SU-DHL-6 (cell line): ENCODE measurements at regions not wholly inside any gene's neighbourhood (a gene's known extent, or its start where the extent isn't known, plus 50 kb on each side); places are given as distances from the start of the nearest gene placed in this dataset.
"Not testable (repeated sequence)": the region's sequence is repeated elsewhere in the genome, so short reads cannot be mapped to it uniquely, and the experiment has no call there.

Source experiments
- H2AFZ ChIP-seq: fragments of 200-600 bp; sonication (generic); 2 replicates; pipeline ENCODE4 v1.6.1; 2014; ENCODE audit warnings: low read depth, mild to moderate bottlenecking, moderate library complexity, mixed read lengths, antibody characterized with exemption, low read length; ENCODE audit not compliant: severe bottlenecking
- H3F3A ChIP-seq: fragments of 200-600 bp; shearing (Covaris generic); 2 replicates; pipeline ENCODE4 v1.6.0; 2016; ENCODE audit warnings: antibody characterized with exemption, mild to moderate bottlenecking; ENCODE audit not compliant: insufficient read depth
- H3K27ac ChIP-seq: fragments of 200-600 bp; sonication (generic); 2 replicates; pipeline ENCODE4 v1.5.1; 2016; ENCODE audit warnings: low read depth, mild to moderate bottlenecking, low read length, moderate library complexity, mixed read lengths
- H3K27me3 ChIP-seq: fragments of 200-600 bp; sonication (generic), shearing (Covaris generic); 2 replicates; pipeline ENCODE4 v1.6.0; 2014; ENCODE audit warnings: mild to moderate bottlenecking, low read length
- H3K36me3 ChIP-seq: fragments of 200-600 bp; sonication (generic); 2 replicates; pipeline ENCODE4 v1.6.1; 2014; ENCODE audit warnings: mild to moderate bottlenecking, low read length, mixed read lengths
- H3K4me2 ChIP-seq: fragments of 300-600, 200-600 bp; shearing (Covaris generic), sonication (generic); 2 replicates; pipeline ENCODE4 v1.6.0; 2014; ENCODE audit warnings: low read length, low read depth, mild to moderate bottlenecking; ENCODE audit not compliant: poor library complexity, severe bottlenecking
- H3K4me3 ChIP-seq: fragments of 200-600 bp; sonication (generic); 2 replicates; pipeline ENCODE4 v1.5.1; 2014; ENCODE audit warnings: antibody characterized with exemption, low read length, mild to moderate bottlenecking, mixed read lengths; ENCODE audit not compliant: insufficient read depth, poor library complexity, severe bottlenecking
- H3K79me2 ChIP-seq: fragments of 200-600 bp; sonication (generic); 2 replicates; pipeline ENCODE4 v1.6.1; 2014; ENCODE audit warnings: mild to moderate bottlenecking, low read length, moderate library complexity; ENCODE audit not compliant: insufficient read depth
- H3K9ac ChIP-seq: fragments of 200-600 bp; sonication (generic); 2 replicates; pipeline ENCODE4 v1.7.0; 2014; ENCODE audit warnings: mild to moderate bottlenecking, low read length
- H3K9me2 ChIP-seq: fragments of 200-600 bp; sonication (generic); replicated peaks from 2 replicates; pipeline ENCODE4 v1.6.1; 2014; ENCODE audit warnings: low read length; ENCODE audit not compliant: insufficient read depth
- H3K9me3 ChIP-seq: fragments of 200-600 bp; sonication (generic); 2 replicates; pipeline ENCODE4 v1.6.1; 2014; ENCODE audit warnings: low read length, mixed read lengths; ENCODE audit not compliant: insufficient read depth
- H4K20me1 ChIP-seq: fragments of 200-600 bp; sonication (generic); 2 replicates; pipeline ENCODE4 v1.6.1; 2014; ENCODE audit warnings: low read depth, mild to moderate bottlenecking, antibody characterized with exemption, low read length, moderate library complexity, mixed read lengths
- EZH2phosphoT487 ChIP-seq: fragments of 200-600 bp; sonication (generic), shearing (Covaris generic); conservative IDR thresholded peaks from 2 replicates; pipeline ENCODE4 v1.6.1; 2018; ENCODE audit warnings: mild to moderate bottlenecking, antibody characterized with exemption, low read length, moderate library complexity, mixed read lengths
- TF ChIP-seq, protein P1 (sequence below): fragments of 200-600 bp; sonication (generic); IDR thresholded peaks from one replicate; pipeline ENCODE4 v1.5.1; 2017; ENCODE audit warnings: antibody characterized with exemption, mild to moderate bottlenecking, low read length, moderate library complexity; ENCODE audit not compliant: insufficient read depth, poor library complexity, severe bottlenecking

DNA sequence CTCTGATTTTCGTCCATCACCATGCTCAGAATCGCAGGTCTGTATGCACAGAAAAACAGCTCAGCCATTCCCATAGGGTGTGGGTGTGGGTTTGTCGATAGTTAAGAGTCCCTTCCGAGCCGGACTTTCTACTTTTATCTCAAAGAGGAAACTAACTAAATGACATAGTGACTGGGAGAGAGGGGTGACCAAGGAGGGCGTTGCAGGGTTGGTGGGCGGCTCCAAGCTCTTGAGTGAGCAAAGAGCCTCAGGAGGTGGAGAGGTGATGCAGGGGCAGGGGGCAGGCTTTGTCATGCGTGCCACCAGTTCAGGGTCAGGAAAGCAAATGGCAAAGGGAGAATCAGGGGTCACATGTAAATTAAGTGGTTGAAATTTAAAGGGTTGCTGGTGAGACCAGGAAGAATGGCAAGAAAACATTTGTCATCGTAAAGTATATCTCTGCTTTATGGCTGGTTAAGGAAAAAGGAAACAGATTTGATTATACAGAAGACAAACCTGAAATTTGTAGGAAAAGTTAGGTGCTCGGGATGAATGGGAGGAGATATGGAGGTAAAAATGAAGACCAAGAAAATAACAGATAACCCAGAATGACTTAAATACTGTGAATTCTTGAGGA is 249.0 kb downstream of the SETD4 start:
- no peaks in the 10 kb centered on the region for H3K9me3 ChIP-seq
- no peak overlapping the region for H3K27ac ChIP-seq
- H3F3A ChIP-seq, result no peaks in the 10 kb centered on the region
- TF ChIP-seq, protein P1, sequence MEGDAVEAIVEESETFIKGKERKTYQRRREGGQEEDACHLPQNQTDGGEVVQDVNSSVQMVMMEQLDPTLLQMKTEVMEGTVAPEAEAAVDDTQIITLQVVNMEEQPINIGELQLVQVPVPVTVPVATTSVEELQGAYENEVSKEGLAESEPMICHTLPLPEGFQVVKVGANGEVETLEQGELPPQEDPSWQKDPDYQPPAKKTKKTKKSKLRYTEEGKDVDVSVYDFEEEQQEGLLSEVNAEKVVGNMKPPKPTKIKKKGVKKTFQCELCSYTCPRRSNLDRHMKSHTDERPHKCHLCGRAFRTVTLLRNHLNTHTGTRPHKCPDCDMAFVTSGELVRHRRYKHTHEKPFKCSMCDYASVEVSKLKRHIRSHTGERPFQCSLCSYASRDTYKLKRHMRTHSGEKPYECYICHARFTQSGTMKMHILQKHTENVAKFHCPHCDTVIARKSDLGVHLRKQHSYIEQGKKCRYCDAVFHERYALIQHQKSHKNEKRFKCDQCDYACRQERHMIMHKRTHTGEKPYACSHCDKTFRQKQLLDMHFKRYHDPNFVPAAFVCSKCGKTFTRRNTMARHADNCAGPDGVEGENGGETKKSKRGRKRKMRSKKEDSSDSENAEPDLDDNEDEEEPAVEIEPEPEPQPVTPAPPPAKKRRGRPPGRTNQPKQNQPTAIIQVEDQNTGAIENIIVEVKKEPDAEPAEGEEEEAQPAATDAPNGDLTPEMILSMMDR, result no peak
- TF ChIP-seq EZH2phosphoT487, result no peak
- no peaks in the 10 kb centered on the region for H3K36me3 ChIP-seq
- no peaks in the 10 kb centered on the region for H4K20me1 ChIP-seq
- H2AFZ ChIP-seq, result no peak overlapping the region
- H3K4me3 ChIP-seq, result no peak overlapping the region
- H3K27me3 ChIP-seq, result no peaks in the 10 kb centered on the region
- H3K4me2 ChIP-seq, result no peak overlapping the region
- no peaks in the 10 kb centered on the region for H3K9me2 ChIP-seq
- no peaks in the 10 kb centered on the region for H3K79me2 ChIP-seq
- no peak overlapping the region for H3K9ac ChIP-seq

DNA sequence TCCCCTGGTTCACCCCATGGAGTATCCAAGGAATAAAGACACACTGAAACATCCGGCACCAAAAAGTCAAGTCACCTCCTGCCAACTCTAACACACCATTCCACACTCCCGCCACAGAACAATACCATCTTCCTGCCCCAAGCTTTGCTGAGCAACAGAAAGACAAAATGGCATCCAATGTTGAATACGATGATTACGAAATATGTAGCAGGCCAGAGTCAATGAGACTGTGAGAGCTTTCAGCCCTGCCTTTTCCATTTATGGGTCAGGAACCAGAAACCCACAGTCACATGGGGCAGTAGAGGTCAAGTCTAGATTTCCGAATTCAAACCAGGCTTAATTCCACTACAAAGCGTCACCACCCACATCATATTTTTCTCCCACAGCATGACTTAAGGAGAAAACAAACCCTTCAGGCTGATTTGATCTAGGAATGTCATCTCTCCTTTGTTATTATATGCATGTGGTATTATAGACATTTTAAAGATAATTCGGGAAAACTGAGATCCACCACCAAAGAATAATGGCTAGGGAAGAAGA is 249.8 kb downstream of the SETD4 start:
- no peaks in the 10 kb centered on the region for H3K79me2 ChIP-seq
- no peaks in the 10 kb centered on the region for H3K36me3 ChIP-seq
- H3K9me2 ChIP-seq, result no peaks in the 10 kb centered on the region
- no peaks in the 10 kb centered on the region for H3K27me3 ChIP-seq
- H3F3A ChIP-seq, result no peaks in the 10 kb centered on the region
- H3K4me3 ChIP-seq, result no peak overlapping the region
- no peak overlapping the region for H3K4me2 ChIP-seq
- H3K9ac ChIP-seq, result no peak overlapping the region
- H3K9me3 ChIP-seq, result no peaks in the 10 kb centered on the region
- no peak overlapping the region for H2AFZ ChIP-seq
- TF ChIP-seq, protein P1, result no peak
- TF ChIP-seq EZH2phosphoT487, result no peak
- H3K27ac ChIP-seq, result no peak overlapping the region
- no peaks in the 10 kb centered on the region for H4K20me1 ChIP-seq

DNA sequence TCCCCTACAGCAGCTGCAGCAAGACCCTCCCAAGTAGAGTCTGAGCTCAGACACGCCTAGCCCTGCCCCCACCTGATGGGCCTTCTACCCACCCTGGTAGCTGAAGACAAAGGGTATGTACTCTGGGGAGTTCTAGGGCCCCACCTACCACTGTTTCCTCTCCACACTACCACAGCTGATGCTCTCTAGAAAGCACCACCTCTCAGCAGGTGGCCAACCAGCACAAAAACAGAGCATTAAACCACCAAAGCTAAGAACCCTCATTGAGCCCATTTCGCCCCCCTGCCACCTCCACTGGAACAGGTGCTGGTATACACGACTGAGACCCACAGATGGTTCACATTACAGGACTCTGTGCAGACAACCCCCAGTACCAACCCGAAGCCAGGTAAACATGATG is 258.9 kb downstream of the SETD4 start:
- Histone ChIP-seq H3K9ac (no peak overlapping the region), H2AFZ (no peak overlapping the region), H3K4me3 (no peak overlapping the region)

GRCh38 chr21:35800796-35801385 is 259.4 kb downstream of the SETD4 start:
- H3K79me2 ChIP-seq, H2AFZ ChIP-seq, H3F3A ChIP-seq, H3K36me3 ChIP-seq, H4K20me1 ChIP-seq, H3K9ac ChIP-seq, H3K27ac ChIP-seq, H3K4me3 ChIP-seq, H3K4me2 ChIP-seq, H3K9me2 ChIP-seq, H3K27me3 ChIP-seq, H3K9me3 ChIP-seq: not testable (repeated sequence)

More for the DNA sequence above, 258.9 kb downstream of the SETD4 start:
- H3F3A ChIP-seq, result no peaks in the 10 kb centered on the region
- no peaks in the 10 kb centered on the region for H3K9me2 ChIP-seq
- no peaks in the 10 kb centered on the region for H3K79me2 ChIP-seq
- H3K4me2 ChIP-seq, result no peak overlapping the region
- no peaks in the 10 kb centered on the region for H3K36me3 ChIP-seq
- H3K27ac ChIP-seq, result no peak overlapping the region
- no peaks in the 10 kb centered on the region for H3K27me3 ChIP-seq
- no peaks in the 10 kb centered on the region for H4K20me1 ChIP-seq
- H3K9me3 ChIP-seq, result no peaks in the 10 kb centered on the region
- TF ChIP-seq, protein P1, result no peak
- no peak for TF ChIP-seq EZH2phosphoT487
